Thyroid gland (tissue), 4 donors: ENCODE measurements at regions not wholly inside any gene's neighbourhood (a gene's known extent, or its start where the extent isn't known, plus 50 kb on each side); places are given as distances from the start of the nearest gene placed in this dataset.

ENCODE experiments used
- POLR2A ChIP-seq, 2 donors: fragments of 450-650 bp; IDR thresholded peaks; one replicate each; pipeline ENCODE4 v1.6.1; 2017; ENCODE audit warnings: antibody characterized with exemption in 2 of 2, mild to moderate bottlenecking in 2 of 2, moderate library complexity in 1 of 2
- TF ChIP-seq, protein P1 (sequence below), 6 experiments: fragments of 200-600 bp in 3 of 6; fragments of 450-650 bp in 3 of 6; sonication (generic) in 3 of 6; IDR thresholded peaks; one replicate each; pipeline ENCODE4 v1.5.1; 2016 to 2019; ENCODE audit warnings: antibody characterized with exemption in 6 of 6, mild to moderate bottlenecking in 2 of 6, inconsistent platforms in 1 of 6, moderate library complexity in 1 of 6

- TF ChIP-seq, protein P1, sequence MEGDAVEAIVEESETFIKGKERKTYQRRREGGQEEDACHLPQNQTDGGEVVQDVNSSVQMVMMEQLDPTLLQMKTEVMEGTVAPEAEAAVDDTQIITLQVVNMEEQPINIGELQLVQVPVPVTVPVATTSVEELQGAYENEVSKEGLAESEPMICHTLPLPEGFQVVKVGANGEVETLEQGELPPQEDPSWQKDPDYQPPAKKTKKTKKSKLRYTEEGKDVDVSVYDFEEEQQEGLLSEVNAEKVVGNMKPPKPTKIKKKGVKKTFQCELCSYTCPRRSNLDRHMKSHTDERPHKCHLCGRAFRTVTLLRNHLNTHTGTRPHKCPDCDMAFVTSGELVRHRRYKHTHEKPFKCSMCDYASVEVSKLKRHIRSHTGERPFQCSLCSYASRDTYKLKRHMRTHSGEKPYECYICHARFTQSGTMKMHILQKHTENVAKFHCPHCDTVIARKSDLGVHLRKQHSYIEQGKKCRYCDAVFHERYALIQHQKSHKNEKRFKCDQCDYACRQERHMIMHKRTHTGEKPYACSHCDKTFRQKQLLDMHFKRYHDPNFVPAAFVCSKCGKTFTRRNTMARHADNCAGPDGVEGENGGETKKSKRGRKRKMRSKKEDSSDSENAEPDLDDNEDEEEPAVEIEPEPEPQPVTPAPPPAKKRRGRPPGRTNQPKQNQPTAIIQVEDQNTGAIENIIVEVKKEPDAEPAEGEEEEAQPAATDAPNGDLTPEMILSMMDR (IDR thresholded peaks at IDR 0.05), result no peak
- no peak for TF ChIP-seq POLR2A (IDR thresholded peaks at IDR 0.05)
Observed at GRCh38 chr2:241943209-241943850, 73.8 kb downstream of the RTP5 start.
